Adrenal gland (tissue), 5 donors: ENCODE measurements at regions not wholly inside any gene's neighbourhood (a gene's known extent, or its start where the extent isn't known, plus 50 kb on each side); places are given as distances from the start of the nearest gene placed in this dataset.

Experiments
- POLR2A ChIP-seq, 2 donors: fragments of 450-650 bp; IDR thresholded peaks; one replicate each; pipeline ENCODE4 v1.6.1; 2017; ENCODE audit warnings: antibody characterized with exemption in 2 of 2, mild to moderate bottlenecking in 2 of 2, moderate library complexity in 1 of 2
- TF ChIP-seq, protein P1 (sequence below), 6 experiments: fragments of 450-650 bp in 4 of 6; fragments of 200-600 bp in 2 of 6; sonication (generic) in 1 of 6; IDR thresholded peaks; 1 replicate in 5 of 6; 2 replicates in 1 of 6; pipeline versions ENCODE4 v1.5.1 to v1.8.0; 2016 to 2021; ENCODE audit warnings: antibody characterized with exemption in 6 of 6, mild to moderate bottlenecking in 2 of 6, moderate library complexity in 1 of 6
- donor health status: DM: no; HTN: no; CAD: no.

DNA sequence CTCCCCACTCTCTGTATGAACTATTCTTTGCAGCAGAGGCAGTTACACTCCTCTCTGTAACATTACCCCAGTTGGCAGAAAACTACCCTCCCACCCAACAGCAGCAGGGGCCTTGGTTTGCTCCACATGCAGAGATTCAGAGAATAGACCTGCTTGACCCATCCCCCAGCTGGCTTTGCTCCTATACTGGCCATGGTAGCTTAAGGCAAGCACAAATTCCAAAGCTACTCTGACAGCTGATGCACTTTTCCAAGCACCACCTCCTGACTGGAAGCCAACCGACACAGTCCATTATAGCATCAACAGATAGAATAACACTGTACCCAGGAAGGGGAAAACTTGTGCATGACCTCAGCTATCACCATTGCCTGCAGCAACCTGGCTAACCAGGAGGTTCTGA lies 846.5 kb upstream of the NCAM2 start:
- TF ChIP-seq, protein P1, sequence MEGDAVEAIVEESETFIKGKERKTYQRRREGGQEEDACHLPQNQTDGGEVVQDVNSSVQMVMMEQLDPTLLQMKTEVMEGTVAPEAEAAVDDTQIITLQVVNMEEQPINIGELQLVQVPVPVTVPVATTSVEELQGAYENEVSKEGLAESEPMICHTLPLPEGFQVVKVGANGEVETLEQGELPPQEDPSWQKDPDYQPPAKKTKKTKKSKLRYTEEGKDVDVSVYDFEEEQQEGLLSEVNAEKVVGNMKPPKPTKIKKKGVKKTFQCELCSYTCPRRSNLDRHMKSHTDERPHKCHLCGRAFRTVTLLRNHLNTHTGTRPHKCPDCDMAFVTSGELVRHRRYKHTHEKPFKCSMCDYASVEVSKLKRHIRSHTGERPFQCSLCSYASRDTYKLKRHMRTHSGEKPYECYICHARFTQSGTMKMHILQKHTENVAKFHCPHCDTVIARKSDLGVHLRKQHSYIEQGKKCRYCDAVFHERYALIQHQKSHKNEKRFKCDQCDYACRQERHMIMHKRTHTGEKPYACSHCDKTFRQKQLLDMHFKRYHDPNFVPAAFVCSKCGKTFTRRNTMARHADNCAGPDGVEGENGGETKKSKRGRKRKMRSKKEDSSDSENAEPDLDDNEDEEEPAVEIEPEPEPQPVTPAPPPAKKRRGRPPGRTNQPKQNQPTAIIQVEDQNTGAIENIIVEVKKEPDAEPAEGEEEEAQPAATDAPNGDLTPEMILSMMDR (IDR thresholded peaks at IDR 0.05): no peak
- TF ChIP-seq POLR2A (IDR thresholded peaks at IDR 0.05): no peak
